ENCODE measurements at regions not wholly inside any gene's neighbourhood (a gene's known extent, or its start where the extent isn't known, plus 50 kb on each side); places are given as distances from the start of the nearest gene placed in this dataset.
A peak's percentile ranks its signal among the peaks of the same experiment; 100 is the strongest.
"Not testable (repeated sequence)": the region's sequence is repeated elsewhere in the genome, so short reads cannot be mapped to it uniquely, and the experiment has no call there.

DNA sequence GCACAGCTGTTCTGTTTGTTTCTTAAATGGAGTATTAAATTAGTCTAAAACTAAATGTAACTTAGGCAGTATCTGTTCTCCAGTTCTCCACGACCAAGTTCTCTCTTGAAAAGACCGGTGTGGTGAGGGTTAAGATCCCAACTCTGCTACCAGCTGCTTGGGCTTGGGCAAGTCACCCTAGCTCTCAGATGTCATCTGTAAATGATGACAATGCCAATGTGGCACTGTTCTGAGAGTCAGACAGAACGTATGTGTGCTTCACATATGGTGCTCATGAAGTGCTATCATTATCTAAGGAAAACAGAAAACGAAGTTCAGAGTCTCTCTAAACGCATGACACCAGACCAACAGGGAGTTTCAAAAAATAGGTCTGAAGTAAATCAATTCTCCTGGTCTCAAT, 4025.0 kb upstream of the TPTE start:
- H4K91ac ChIP-seq (ENCODE audit: low read length); H2BK5ac ChIP-seq (ENCODE audit: low read depth, low read length, poor library complexity, severe bottlenecking); H3K36me3 ChIP-seq (ENCODE audit: control insufficient read depth in 1 of 2, insufficient read depth in 2 of 2, low read depth in 1 of 2, low read length in 2 of 2); H3K9ac ChIP-seq (ENCODE audit: low read length); H4K8ac ChIP-seq (ENCODE audit: low read length); H3K27me3 ChIP-seq (ENCODE audit: control insufficient read depth in 1 of 2, insufficient read depth in 1 of 2, low read length in 2 of 2); H3K23ac ChIP-seq (ENCODE audit: low read length in 2 of 2); H2AFZ ChIP-seq (ENCODE audit: low read depth, low read length); H2BK12ac ChIP-seq (ENCODE audit: low read length in 2 of 2); H2BK120ac ChIP-seq (ENCODE audit: low read depth, low read length); H3K4me1 ChIP-seq (ENCODE audit: control insufficient read depth, insufficient read depth, low read depth, low read length); H3K79me1 ChIP-seq (replicated peaks; ENCODE audit: low read length, poor library complexity, severe bottlenecking); H3K18ac ChIP-seq (ENCODE audit: low read depth in 1 of 2, low read length in 2 of 2); H3K4me3 ChIP-seq (ENCODE audit: insufficient read depth in 1 of 2, low read depth in 1 of 2, low read length in 2 of 2); H3K9me3 ChIP-seq (ENCODE audit: control insufficient read depth, low read length); H3K14ac ChIP-seq (ENCODE audit: low read length in 2 of 2); DNase-seq; H2BK15ac ChIP-seq (ENCODE audit: low read depth, poor library complexity, severe bottlenecking); H2AK5ac ChIP-seq (ENCODE audit: low read length, severe bottlenecking); H3K4ac ChIP-seq (ENCODE audit: low read depth in 1 of 2, low read length in 2 of 2); H3K4me2 ChIP-seq (ENCODE audit: low read length, poor library complexity, severe bottlenecking); H3K27ac ChIP-seq (ENCODE audit: low read length, poor library complexity, severe bottlenecking): not testable (repeated sequence)
- WGBS: no CpG with 5 or more reads among the region's 5 CpGs

DNA sequence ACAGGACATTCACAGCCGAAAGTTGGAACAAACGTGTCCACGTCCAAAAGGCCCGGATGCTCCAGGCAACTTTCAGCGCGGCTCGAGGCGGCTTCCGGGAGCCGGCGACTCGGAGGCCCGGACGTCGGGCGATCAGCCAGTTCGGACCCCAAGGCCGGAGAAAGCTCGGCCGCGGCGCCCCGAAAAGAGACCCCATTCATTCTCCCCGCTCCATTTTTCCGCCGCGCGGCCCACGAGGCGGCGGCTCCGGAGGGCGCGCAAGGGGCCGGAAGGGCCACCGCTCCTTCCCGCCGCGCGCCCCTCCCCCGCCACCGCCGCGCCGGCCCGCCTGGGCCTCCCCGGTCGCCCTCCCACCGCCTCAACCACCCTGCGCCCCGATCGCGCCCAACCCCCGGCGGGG, 4022.7 kb upstream of the TPTE start:
- H2AFZ ChIP-seq (ENCODE audit: low read depth, low read length); H3K23ac ChIP-seq (ENCODE audit: low read length in 2 of 2); H4K8ac ChIP-seq (ENCODE audit: low read length); H3K4ac ChIP-seq (ENCODE audit: low read depth in 1 of 2, low read length in 2 of 2); DNase-seq; H2BK12ac ChIP-seq (ENCODE audit: low read length in 2 of 2); H2BK15ac ChIP-seq (ENCODE audit: low read depth, poor library complexity, severe bottlenecking); H3K9me3 ChIP-seq (ENCODE audit: control insufficient read depth, low read length); H3K79me1 ChIP-seq (replicated peaks; ENCODE audit: low read length, poor library complexity, severe bottlenecking); H3K36me3 ChIP-seq (ENCODE audit: control insufficient read depth in 1 of 2, insufficient read depth in 2 of 2, low read depth in 1 of 2, low read length in 2 of 2); H2AK5ac ChIP-seq (ENCODE audit: low read length, severe bottlenecking); H2BK120ac ChIP-seq (ENCODE audit: low read depth, low read length); H4K91ac ChIP-seq (ENCODE audit: low read length); H3K27ac ChIP-seq (ENCODE audit: low read length, poor library complexity, severe bottlenecking); H3K4me2 ChIP-seq (ENCODE audit: low read length, poor library complexity, severe bottlenecking); H3K4me1 ChIP-seq (ENCODE audit: control insufficient read depth, insufficient read depth, low read depth, low read length); H3K14ac ChIP-seq (ENCODE audit: low read length in 2 of 2); H3K18ac ChIP-seq (ENCODE audit: low read depth in 1 of 2, low read length in 2 of 2); H2BK5ac ChIP-seq (ENCODE audit: low read depth, low read length, poor library complexity, severe bottlenecking); H3K27me3 ChIP-seq (ENCODE audit: control insufficient read depth in 1 of 2, insufficient read depth in 1 of 2, low read length in 2 of 2): not testable (repeated sequence)
- Histone ChIP-seq H3K9ac (ENCODE audit: low read length) (peak overlapping the region; percentile 63), H3K4me3 (ENCODE audit: insufficient read depth in 1 of 2, low read depth in 1 of 2, low read length in 2 of 2) (peak overlapping the region in 1 of 2 experiments; percentile 51)
- WGBS: no CpG with 5 or more reads among the region's 55 CpGs

- H3K4me2 ChIP-seq (ENCODE audit: low read length, poor library complexity, severe bottlenecking); H2AK5ac ChIP-seq (ENCODE audit: low read length, severe bottlenecking); H2BK12ac ChIP-seq (ENCODE audit: low read length in 2 of 2); H3K23ac ChIP-seq (ENCODE audit: low read length in 2 of 2); H4K8ac ChIP-seq (ENCODE audit: low read length); H3K79me1 ChIP-seq (replicated peaks; ENCODE audit: low read length, poor library complexity, severe bottlenecking); H3K27me3 ChIP-seq (ENCODE audit: control insufficient read depth in 1 of 2, insufficient read depth in 1 of 2, low read length in 2 of 2); H3K18ac ChIP-seq (ENCODE audit: low read depth in 1 of 2, low read length in 2 of 2); H4K91ac ChIP-seq (ENCODE audit: low read length); H2AFZ ChIP-seq (ENCODE audit: low read depth, low read length); H3K27ac ChIP-seq (ENCODE audit: low read length, poor library complexity, severe bottlenecking); H2BK120ac ChIP-seq (ENCODE audit: low read depth, low read length); H3K4me3 ChIP-seq (ENCODE audit: insufficient read depth in 1 of 2, low read depth in 1 of 2, low read length in 2 of 2); H3K9ac ChIP-seq (ENCODE audit: low read length); H3K14ac ChIP-seq (ENCODE audit: low read length in 2 of 2); H3K4ac ChIP-seq (ENCODE audit: low read depth in 1 of 2, low read length in 2 of 2); H2BK15ac ChIP-seq (ENCODE audit: low read depth, poor library complexity, severe bottlenecking); DNase-seq; H2BK5ac ChIP-seq (ENCODE audit: low read depth, low read length, poor library complexity, severe bottlenecking); H3K4me1 ChIP-seq (ENCODE audit: control insufficient read depth, insufficient read depth, low read depth, low read length); H3K36me3 ChIP-seq (ENCODE audit: control insufficient read depth in 1 of 2, insufficient read depth in 2 of 2, low read depth in 1 of 2, low read length in 2 of 2); H3K9me3 ChIP-seq (ENCODE audit: control insufficient read depth, low read length): not testable (repeated sequence)
- no CpG with 5 or more reads among the region's 66 CpGs for WGBS
Measured at GRCh38 chr21:6499128-6499826, 4022.1 kb upstream of the TPTE start.

GRCh38 chr21:6499866-6500265, 4021.5 kb upstream of the TPTE start:
- not testable (repeated sequence) for H3K4ac ChIP-seq (ENCODE audit: low read depth in 1 of 2, low read length in 2 of 2); H3K4me1 ChIP-seq (ENCODE audit: control insufficient read depth, insufficient read depth, low read depth, low read length); H2AFZ ChIP-seq (ENCODE audit: low read depth, low read length); H3K23ac ChIP-seq (ENCODE audit: low read length in 2 of 2); DNase-seq; H3K9ac ChIP-seq (ENCODE audit: low read length); H4K91ac ChIP-seq (ENCODE audit: low read length); H3K9me3 ChIP-seq (ENCODE audit: control insufficient read depth, low read length); H2AK5ac ChIP-seq (ENCODE audit: low read length, severe bottlenecking); H3K14ac ChIP-seq (ENCODE audit: low read length in 2 of 2); H2BK5ac ChIP-seq (ENCODE audit: low read depth, low read length, poor library complexity, severe bottlenecking); H2BK120ac ChIP-seq (ENCODE audit: low read depth, low read length); H3K79me1 ChIP-seq (replicated peaks; ENCODE audit: low read length, poor library complexity, severe bottlenecking); H3K4me2 ChIP-seq (ENCODE audit: low read length, poor library complexity, severe bottlenecking); H3K36me3 ChIP-seq (ENCODE audit: control insufficient read depth in 1 of 2, insufficient read depth in 2 of 2, low read depth in 1 of 2, low read length in 2 of 2); H3K27me3 ChIP-seq (ENCODE audit: control insufficient read depth in 1 of 2, insufficient read depth in 1 of 2, low read length in 2 of 2); H2BK15ac ChIP-seq (ENCODE audit: low read depth, poor library complexity, severe bottlenecking); H3K27ac ChIP-seq (ENCODE audit: low read length, poor library complexity, severe bottlenecking); H3K4me3 ChIP-seq (ENCODE audit: insufficient read depth in 1 of 2, low read depth in 1 of 2, low read length in 2 of 2); H2BK12ac ChIP-seq (ENCODE audit: low read length in 2 of 2); H4K8ac ChIP-seq (ENCODE audit: low read length); H3K18ac ChIP-seq (ENCODE audit: low read depth in 1 of 2, low read length in 2 of 2)
- no CpG with 5 or more reads among the region's 16 CpGs for WGBS

Measured in mesenchymal stem cell (in vitro differentiated cells and primary cell).